ENCODE measurements at regions not wholly inside any gene's neighbourhood (a gene's known extent, or its start where the extent isn't known, plus 50 kb on each side); places are given as distances from the start of the nearest gene placed in this dataset.

DNA sequence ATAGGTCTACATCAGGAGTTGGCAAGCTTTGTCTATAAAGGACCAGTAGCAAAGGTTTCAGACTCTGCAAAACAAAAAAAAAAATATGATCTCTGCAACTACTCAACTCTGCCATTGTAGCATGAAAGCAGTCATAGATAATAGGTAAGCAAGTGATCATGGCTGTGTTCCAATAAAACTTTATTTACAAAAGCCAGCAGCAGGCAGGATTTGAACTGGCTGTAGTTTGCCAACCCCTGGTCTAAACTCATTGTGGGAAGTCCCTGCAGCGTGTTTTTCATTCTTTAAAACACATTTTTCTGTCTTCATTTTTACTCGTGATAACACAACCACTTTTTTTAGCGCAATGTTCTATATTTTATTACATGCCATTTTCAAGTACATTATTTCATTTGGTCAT is 127.5 kb upstream of the COX10 start:
- no peaks in the 10 kb centered on the region for H3K36me3 ChIP-seq (ENCODE audit: control insufficient read depth in 1 of 2, insufficient read depth in 2 of 2, low read length in 2 of 2)
- no peaks in the 10 kb centered on the region for H3K4me1 ChIP-seq (ENCODE audit: control insufficient read depth in 1 of 2, insufficient read depth in 2 of 2, low read length in 2 of 2)
- no peak overlapping the region for H3K27ac ChIP-seq (ENCODE audit: low read depth, low read length)
- no peak overlapping the region for H3K9ac ChIP-seq (ENCODE audit: low read depth in 1 of 2, low read length in 2 of 2)
- H3K27me3 ChIP-seq (ENCODE audit: control insufficient read depth in 1 of 2, insufficient read depth in 2 of 2, low read length in 2 of 2): no peaks in the 10 kb centered on the region
- no peaks in the 10 kb centered on the region for H3K9me3 ChIP-seq (ENCODE audit: control insufficient read depth in 1 of 2, low read length in 2 of 2)
- no peak overlapping the region for H3K4me3 ChIP-seq (ENCODE audit: low read depth in 1 of 2, low read length in 2 of 2)

DNA sequence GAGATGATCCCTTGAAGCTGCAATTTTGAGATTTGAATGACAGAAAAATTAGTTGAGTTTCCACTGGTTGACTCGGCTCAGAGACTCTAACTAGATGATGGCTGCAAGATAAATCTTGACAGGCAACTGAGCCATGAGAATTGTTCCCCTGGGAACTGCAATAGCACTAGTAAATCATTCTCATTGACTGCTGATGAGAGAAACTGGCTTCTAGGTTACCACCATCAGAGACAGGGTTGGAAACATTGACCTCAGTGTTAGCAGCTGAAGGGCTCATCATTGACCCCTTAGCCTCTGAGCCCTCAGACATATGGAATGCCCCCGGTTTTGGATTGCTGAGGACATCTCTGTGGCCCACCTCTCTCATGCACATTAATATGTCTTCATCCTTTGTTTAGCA is 125.4 kb upstream of the COX10 start:
- Histone ChIP-seq H3K9me3 (ENCODE audit: control insufficient read depth in 1 of 2, low read length in 2 of 2) (no peaks in the 10 kb centered on the region), H3K4me1 (ENCODE audit: control insufficient read depth in 1 of 2, insufficient read depth in 2 of 2, low read length in 2 of 2) (no peaks in the 10 kb centered on the region), H3K36me3 (ENCODE audit: control insufficient read depth in 1 of 2, insufficient read depth in 2 of 2, low read length in 2 of 2) (no peaks in the 10 kb centered on the region), H3K9ac (ENCODE audit: low read depth in 1 of 2, low read length in 2 of 2) (no peak overlapping the region), H3K27ac (ENCODE audit: low read depth, low read length) (no peak overlapping the region), H3K27me3 (ENCODE audit: control insufficient read depth in 1 of 2, insufficient read depth in 2 of 2, low read length in 2 of 2) (no peaks in the 10 kb centered on the region), H3K4me3 (ENCODE audit: low read depth in 1 of 2, low read length in 2 of 2) (no peak overlapping the region)

DNA sequence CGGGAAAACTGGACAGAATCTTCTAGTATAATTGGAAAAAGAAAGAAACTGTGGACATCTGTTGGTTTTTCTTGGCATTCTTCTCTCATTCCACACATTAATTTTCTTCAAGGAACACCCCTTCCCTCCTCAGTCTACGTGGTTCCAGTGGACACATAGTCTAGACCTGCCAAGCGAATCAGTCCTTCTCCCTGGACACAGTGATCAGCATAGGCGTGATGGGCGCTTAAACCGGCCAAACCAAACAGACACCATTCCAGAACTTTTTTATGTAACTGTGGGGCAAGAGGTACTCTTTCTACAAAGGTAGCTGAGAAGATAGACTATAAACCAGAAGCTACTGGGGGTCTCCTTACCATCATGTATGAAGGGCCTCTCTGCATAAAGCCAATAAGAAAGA is 121.8 kb upstream of the COX10 start:
- Histone ChIP-seq H3K36me3 (ENCODE audit: control insufficient read depth in 1 of 2, insufficient read depth in 2 of 2, low read length in 2 of 2) (no peaks in the 10 kb centered on the region), H3K4me3 (ENCODE audit: low read depth in 1 of 2, low read length in 2 of 2) (no peak overlapping the region), H3K9me3 (ENCODE audit: control insufficient read depth in 1 of 2, low read length in 2 of 2) (no peaks in the 10 kb centered on the region), H3K27ac (ENCODE audit: low read depth, low read length) (no peak overlapping the region), H3K9ac (ENCODE audit: low read depth in 1 of 2, low read length in 2 of 2) (no peak overlapping the region), H3K27me3 (ENCODE audit: control insufficient read depth in 1 of 2, insufficient read depth in 2 of 2, low read length in 2 of 2) (no peaks in the 10 kb centered on the region), H3K4me1 (ENCODE audit: control insufficient read depth in 1 of 2, insufficient read depth in 2 of 2, low read length in 2 of 2) (no peaks in the 10 kb centered on the region)

DNA sequence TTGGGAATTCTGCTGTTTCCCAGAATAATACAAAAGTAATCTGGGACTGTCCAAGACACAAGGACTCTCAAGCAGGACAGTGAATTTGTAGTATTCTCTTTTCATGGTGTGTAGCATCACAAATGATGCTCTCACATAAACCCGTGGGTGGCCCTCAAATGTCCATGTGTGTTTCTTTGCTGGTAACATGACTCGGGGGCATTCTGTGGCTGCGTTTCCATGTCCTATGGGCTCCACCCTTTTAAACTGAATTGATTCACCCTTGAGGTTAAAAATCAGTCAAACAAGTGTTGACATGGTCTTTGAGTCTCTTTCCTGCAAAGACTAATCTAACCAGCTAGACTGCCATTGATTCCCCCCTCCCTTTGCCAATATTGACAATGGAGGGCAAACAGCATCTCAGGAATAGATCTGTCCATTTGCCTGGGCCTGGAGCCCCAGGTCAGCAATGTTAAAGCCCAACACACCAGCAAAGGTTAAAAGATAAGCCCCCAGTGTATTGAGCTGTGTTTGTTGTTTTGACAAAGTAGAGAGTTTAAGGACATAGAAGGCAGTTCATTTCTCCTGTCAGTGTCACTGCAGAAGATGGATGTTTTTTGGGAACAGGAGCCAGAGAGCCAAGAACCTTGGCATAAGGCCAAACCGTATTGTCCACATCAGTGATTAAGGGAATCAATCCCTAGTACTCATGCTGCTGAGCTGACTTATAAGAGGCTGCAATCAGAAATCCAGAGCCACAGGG is 117.1 kb upstream of the COX10 start:
- Histone ChIP-seq H3K9me3 (ENCODE audit: control insufficient read depth in 1 of 2, low read length in 2 of 2) (no peaks in the 10 kb centered on the region), H3K36me3 (ENCODE audit: control insufficient read depth in 1 of 2, insufficient read depth in 2 of 2, low read length in 2 of 2) (no peaks in the 10 kb centered on the region), H3K4me3 (ENCODE audit: low read depth in 1 of 2, low read length in 2 of 2) (no peak overlapping the region), H3K9ac (ENCODE audit: low read depth in 1 of 2, low read length in 2 of 2) (no peak overlapping the region), H3K27me3 (ENCODE audit: control insufficient read depth in 1 of 2, insufficient read depth in 2 of 2, low read length in 2 of 2) (no peaks in the 10 kb centered on the region), H3K4me1 (ENCODE audit: control insufficient read depth in 1 of 2, insufficient read depth in 2 of 2, low read length in 2 of 2) (no peaks in the 10 kb centered on the region), H3K27ac (ENCODE audit: low read depth, low read length) (no peak overlapping the region)

GRCh38 chr17:13953841-13954240 is 115.5 kb upstream of the COX10 start:
- Histone ChIP-seq H3K4me3 (ENCODE audit: low read depth in 1 of 2, low read length in 2 of 2) (no peak overlapping the region), H3K9ac (ENCODE audit: low read depth in 1 of 2, low read length in 2 of 2) (no peak overlapping the region), H3K4me1 (ENCODE audit: control insufficient read depth in 1 of 2, insufficient read depth in 2 of 2, low read length in 2 of 2) (no peaks in the 10 kb centered on the region), H3K27ac (ENCODE audit: low read depth, low read length) (no peak overlapping the region), H3K27me3 (ENCODE audit: control insufficient read depth in 1 of 2, insufficient read depth in 2 of 2, low read length in 2 of 2) (no peaks in the 10 kb centered on the region), H3K36me3 (ENCODE audit: control insufficient read depth in 1 of 2, insufficient read depth in 2 of 2, low read length in 2 of 2) (no peaks in the 10 kb centered on the region), H3K9me3 (ENCODE audit: control insufficient read depth in 1 of 2, low read length in 2 of 2) (no peaks in the 10 kb centered on the region)

DNA sequence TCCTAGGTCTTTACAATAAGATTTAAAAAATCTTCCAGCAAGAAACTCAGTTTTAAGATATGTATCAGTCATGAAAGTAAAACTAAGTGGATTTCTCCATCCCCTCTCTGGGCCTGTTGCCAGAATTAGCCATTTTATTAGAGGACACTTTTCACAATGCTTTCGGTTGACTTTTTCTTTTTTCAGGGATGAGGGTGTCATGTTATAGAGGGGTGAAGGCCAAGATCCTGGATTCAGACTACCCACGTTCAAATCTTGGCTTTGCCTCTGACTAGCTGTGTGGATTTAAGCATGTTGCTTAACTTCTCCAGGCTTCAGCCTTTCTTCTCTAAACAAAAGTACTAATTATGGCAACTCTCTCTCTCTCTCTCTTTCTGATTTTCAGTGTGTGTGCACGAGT is 111.7 kb upstream of the COX10 start:
- H3K4me3 ChIP-seq (ENCODE audit: low read depth in 1 of 2, low read length in 2 of 2): no peak overlapping the region
- no peaks in the 10 kb centered on the region for H3K36me3 ChIP-seq (ENCODE audit: control insufficient read depth in 1 of 2, insufficient read depth in 2 of 2, low read length in 2 of 2)
- no peaks in the 10 kb centered on the region for H3K4me1 ChIP-seq (ENCODE audit: control insufficient read depth in 1 of 2, insufficient read depth in 2 of 2, low read length in 2 of 2)
- H3K27ac ChIP-seq (ENCODE audit: low read depth, low read length): no peak overlapping the region
- H3K27me3 ChIP-seq (ENCODE audit: control insufficient read depth in 1 of 2, insufficient read depth in 2 of 2, low read length in 2 of 2): no peaks in the 10 kb centered on the region
- no peaks in the 10 kb centered on the region for H3K9me3 ChIP-seq (ENCODE audit: control insufficient read depth in 1 of 2, low read length in 2 of 2)
- H3K9ac ChIP-seq (ENCODE audit: low read depth in 1 of 2, low read length in 2 of 2): no peak overlapping the region

GRCh38 chr17:13958773-13959172 is 110.5 kb upstream of the COX10 start:
- H3K27me3 ChIP-seq (ENCODE audit: control insufficient read depth in 1 of 2, insufficient read depth in 2 of 2, low read length in 2 of 2): no peaks in the 10 kb centered on the region
- H3K27ac ChIP-seq (ENCODE audit: low read depth, low read length): no peak overlapping the region
- no peaks in the 10 kb centered on the region for H3K9me3 ChIP-seq (ENCODE audit: control insufficient read depth in 1 of 2, low read length in 2 of 2)
- no peaks in the 10 kb centered on the region for H3K36me3 ChIP-seq (ENCODE audit: control insufficient read depth in 1 of 2, insufficient read depth in 2 of 2, low read length in 2 of 2)
- H3K4me1 ChIP-seq (ENCODE audit: control insufficient read depth in 1 of 2, insufficient read depth in 2 of 2, low read length in 2 of 2): no peaks in the 10 kb centered on the region
- no peak overlapping the region for H3K9ac ChIP-seq (ENCODE audit: low read depth in 1 of 2, low read length in 2 of 2)
- H3K4me3 ChIP-seq (ENCODE audit: low read depth in 1 of 2, low read length in 2 of 2): no peak overlapping the region

DNA sequence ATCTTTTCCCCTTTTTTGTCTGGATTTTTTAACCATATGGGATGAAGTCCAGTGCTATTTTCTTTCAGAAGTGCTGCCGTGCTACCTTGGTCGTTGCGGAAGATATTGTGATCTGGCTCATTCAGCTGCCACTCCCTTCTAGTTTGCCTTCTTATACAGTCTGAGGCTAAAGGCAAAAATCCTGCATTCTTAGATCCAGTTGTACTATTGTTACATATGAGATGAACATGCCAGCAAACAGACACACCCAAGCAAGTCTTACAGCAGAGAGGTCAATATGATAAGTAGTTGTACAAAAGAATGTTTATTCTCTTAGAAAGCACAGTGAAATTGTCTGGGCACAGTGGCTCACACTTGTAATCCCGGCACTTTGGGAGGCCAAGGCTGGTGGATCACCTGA is 108.0 kb upstream of the COX10 start:
- Histone ChIP-seq H3K9ac (ENCODE audit: low read depth in 1 of 2, low read length in 2 of 2) (no peak overlapping the region), H3K4me1 (ENCODE audit: control insufficient read depth in 1 of 2, insufficient read depth in 2 of 2, low read length in 2 of 2) (no peaks in the 10 kb centered on the region), H3K4me3 (ENCODE audit: low read depth in 1 of 2, low read length in 2 of 2) (no peak overlapping the region), H3K36me3 (ENCODE audit: control insufficient read depth in 1 of 2, insufficient read depth in 2 of 2, low read length in 2 of 2) (no peaks in the 10 kb centered on the region), H3K9me3 (ENCODE audit: control insufficient read depth in 1 of 2, low read length in 2 of 2) (no peaks in the 10 kb centered on the region), H3K27ac (ENCODE audit: low read depth, low read length) (no peak overlapping the region), H3K27me3 (ENCODE audit: control insufficient read depth in 1 of 2, insufficient read depth in 2 of 2, low read length in 2 of 2) (no peaks in the 10 kb centered on the region)

DNA sequence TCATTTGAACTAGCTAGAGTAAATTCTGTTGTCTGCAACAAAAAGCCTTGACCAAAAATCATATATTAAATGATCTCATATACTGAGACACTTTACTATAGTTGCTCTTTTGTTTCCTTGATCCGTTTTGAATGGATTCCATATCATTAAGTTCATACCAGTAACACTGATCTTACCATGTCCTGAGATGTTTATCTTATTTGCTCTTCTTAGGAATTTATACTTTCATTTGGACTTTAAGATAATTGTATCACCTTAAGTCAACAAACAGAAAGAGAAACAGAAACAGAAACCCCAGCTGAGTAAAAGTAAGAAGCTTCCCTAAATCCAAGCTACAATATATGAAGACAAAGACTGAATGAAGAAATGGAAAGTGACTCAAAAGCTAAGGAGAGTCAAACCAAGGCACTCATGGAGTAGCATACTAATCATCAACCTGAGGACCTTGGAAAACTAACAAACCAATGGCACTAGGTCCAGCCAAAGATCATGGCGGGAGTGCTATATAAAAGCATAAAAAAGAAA is 106.5 kb upstream of the COX10 start:
- Histone ChIP-seq H3K9ac (ENCODE audit: low read depth in 1 of 2, low read length in 2 of 2) (no peak overlapping the region), H3K27me3 (ENCODE audit: control insufficient read depth in 1 of 2, insufficient read depth in 2 of 2, low read length in 2 of 2) (no peaks in the 10 kb centered on the region), H3K9me3 (ENCODE audit: control insufficient read depth in 1 of 2, low read length in 2 of 2) (no peaks in the 10 kb centered on the region), H3K36me3 (ENCODE audit: control insufficient read depth in 1 of 2, insufficient read depth in 2 of 2, low read length in 2 of 2) (no peaks in the 10 kb centered on the region), H3K4me3 (ENCODE audit: low read depth in 1 of 2, low read length in 2 of 2) (no peak overlapping the region), H3K4me1 (ENCODE audit: control insufficient read depth in 1 of 2, insufficient read depth in 2 of 2, low read length in 2 of 2) (no peaks in the 10 kb centered on the region), H3K27ac (ENCODE audit: low read depth, low read length) (no peak overlapping the region)

DNA sequence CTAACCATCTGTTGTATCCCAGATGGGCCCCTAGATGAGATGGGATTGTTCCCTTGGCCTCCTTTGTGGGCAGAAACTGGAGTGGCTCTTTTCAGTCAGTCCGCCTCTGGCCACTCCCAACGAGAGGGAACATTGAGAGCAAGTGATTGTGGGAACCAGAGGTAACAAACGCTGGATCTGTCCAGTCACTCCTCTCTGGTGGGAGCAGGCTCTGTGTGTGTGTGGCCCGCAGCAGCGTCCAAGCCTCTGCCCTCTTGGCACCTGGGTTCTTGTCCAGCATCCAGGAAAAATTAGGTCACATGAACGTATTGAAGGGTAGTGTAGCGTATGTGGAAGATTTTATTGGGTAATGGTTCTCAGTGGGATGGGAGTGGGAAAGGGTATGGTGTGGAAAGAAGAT is 101.9 kb upstream of the COX10 start:
- H3K27me3 ChIP-seq (ENCODE audit: control insufficient read depth in 1 of 2, insufficient read depth in 2 of 2, low read length in 2 of 2): no peaks in the 10 kb centered on the region
- no peak overlapping the region for H3K27ac ChIP-seq (ENCODE audit: low read depth, low read length)
- no peaks in the 10 kb centered on the region for H3K9me3 ChIP-seq (ENCODE audit: control insufficient read depth in 1 of 2, low read length in 2 of 2)
- H3K4me1 ChIP-seq (ENCODE audit: control insufficient read depth in 1 of 2, insufficient read depth in 2 of 2, low read length in 2 of 2): no peaks in the 10 kb centered on the region
- no peaks in the 10 kb centered on the region for H3K36me3 ChIP-seq (ENCODE audit: control insufficient read depth in 1 of 2, insufficient read depth in 2 of 2, low read length in 2 of 2)
- no peak overlapping the region for H3K4me3 ChIP-seq (ENCODE audit: low read depth in 1 of 2, low read length in 2 of 2)
- H3K9ac ChIP-seq (ENCODE audit: low read depth in 1 of 2, low read length in 2 of 2): no peak overlapping the region

Measured in duodenal mucosa (tissue), 2 donors.